IgD-negative memory B cell (primary cell): ENCODE measurements at regions not wholly inside any gene's neighbourhood (a gene's known extent, or its start where the extent isn't known, plus 50 kb on each side); places are given as distances from the start of the nearest gene placed in this dataset.
"Not testable (repeated sequence)": the region's sequence is repeated elsewhere in the genome, so short reads cannot be mapped to it uniquely, and the experiment has no call there.

Source experiments
- H3K27ac Mint-ChIP-seq, 3 donors: one replicate each; pipeline ENCODE4 v1.8.0; 2020 to 2022; ENCODE audit warnings: mild to moderate bottlenecking in 3 of 3, mixed read lengths in 3 of 3, moderate library complexity in 1 of 3
- H3K27me3 Mint-ChIP-seq: one replicate; pipeline ENCODE4 v1.8.0; 2021; ENCODE audit warnings: mixed read lengths
- H3K36me3 Mint-ChIP-seq: one replicate; pipeline ENCODE4 v1.8.0; 2020; ENCODE audit warnings: mild to moderate bottlenecking, mixed read lengths
- H3K4me1 Mint-ChIP-seq, 3 donors: one replicate each; pipeline ENCODE4 v1.8.0; 2020 to 2022; ENCODE audit warnings: mixed read lengths in 3 of 3, mild to moderate bottlenecking in 1 of 3
- H3K4me3 Mint-ChIP-seq, 4 donors: one replicate each; pipeline ENCODE4 v1.8.0; 2020 to 2022; ENCODE audit warnings: mild to moderate bottlenecking in 4 of 4, mixed read lengths in 4 of 4, moderate library complexity in 3 of 4
- H3K9me3 Mint-ChIP-seq, 3 donors: one replicate each; pipeline ENCODE4 v1.8.0; 2020 to 2021; ENCODE audit warnings: mixed read lengths in 3 of 3, mild to moderate bottlenecking in 1 of 3

DNA sequence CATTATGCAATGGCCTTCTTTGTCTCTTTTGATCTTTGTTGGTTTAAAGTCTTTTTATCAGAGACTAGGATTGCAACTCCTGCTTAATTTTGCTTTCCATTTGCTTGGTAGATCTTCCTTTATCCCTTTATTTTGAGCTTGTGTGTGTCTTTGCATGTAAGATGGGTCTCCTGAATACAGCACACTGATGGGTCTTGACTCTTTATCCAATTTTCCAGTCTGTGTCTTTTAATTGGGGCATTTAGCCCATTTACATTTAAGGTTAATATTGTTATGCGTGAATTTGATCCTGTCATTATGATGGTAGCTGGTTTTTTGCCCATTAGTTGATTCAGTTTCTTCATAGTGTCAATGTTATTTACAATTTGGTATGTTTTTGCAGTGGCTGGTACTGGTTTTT lies 56.9 kb upstream of the TBX18 start:
- H3K27ac Mint-ChIP-seq, H3K4me1 Mint-ChIP-seq, H3K4me3 Mint-ChIP-seq, H3K9me3 Mint-ChIP-seq, H3K27me3 Mint-ChIP-seq, H3K36me3 Mint-ChIP-seq: not testable (repeated sequence)

DNA sequence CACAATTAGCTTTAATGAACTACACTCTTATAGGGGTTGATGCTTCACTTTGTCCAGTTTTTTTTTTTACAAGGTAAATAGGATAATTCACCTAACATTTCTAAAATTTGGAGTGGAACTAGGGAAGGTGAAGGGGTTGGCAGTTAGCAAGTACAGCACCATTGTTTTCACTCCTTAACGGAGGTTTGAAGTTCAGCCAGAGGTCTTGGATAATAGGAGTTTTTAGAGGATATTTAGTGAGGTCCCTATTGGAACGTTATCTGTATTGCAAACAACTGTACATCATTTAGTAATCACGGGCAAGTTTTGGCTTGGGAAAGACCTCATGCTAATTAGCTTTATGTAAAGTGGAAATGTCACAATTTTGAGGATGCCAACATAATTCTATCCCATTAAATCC lies 52.3 kb upstream of the TBX18 start:
- H3K9me3 Mint-ChIP-seq: peaks cover 0 to 4% (median 0%) of the 10 kb centered on the region in 3 donors
- no peaks in the 10 kb centered on the region for H3K4me1 Mint-ChIP-seq
- H3K27ac Mint-ChIP-seq: no peak overlapping the region
- H3K4me3 Mint-ChIP-seq: no peak overlapping the region
- no peaks in the 10 kb centered on the region for H3K27me3 Mint-ChIP-seq
- no peaks in the 10 kb centered on the region for H3K36me3 Mint-ChIP-seq

DNA sequence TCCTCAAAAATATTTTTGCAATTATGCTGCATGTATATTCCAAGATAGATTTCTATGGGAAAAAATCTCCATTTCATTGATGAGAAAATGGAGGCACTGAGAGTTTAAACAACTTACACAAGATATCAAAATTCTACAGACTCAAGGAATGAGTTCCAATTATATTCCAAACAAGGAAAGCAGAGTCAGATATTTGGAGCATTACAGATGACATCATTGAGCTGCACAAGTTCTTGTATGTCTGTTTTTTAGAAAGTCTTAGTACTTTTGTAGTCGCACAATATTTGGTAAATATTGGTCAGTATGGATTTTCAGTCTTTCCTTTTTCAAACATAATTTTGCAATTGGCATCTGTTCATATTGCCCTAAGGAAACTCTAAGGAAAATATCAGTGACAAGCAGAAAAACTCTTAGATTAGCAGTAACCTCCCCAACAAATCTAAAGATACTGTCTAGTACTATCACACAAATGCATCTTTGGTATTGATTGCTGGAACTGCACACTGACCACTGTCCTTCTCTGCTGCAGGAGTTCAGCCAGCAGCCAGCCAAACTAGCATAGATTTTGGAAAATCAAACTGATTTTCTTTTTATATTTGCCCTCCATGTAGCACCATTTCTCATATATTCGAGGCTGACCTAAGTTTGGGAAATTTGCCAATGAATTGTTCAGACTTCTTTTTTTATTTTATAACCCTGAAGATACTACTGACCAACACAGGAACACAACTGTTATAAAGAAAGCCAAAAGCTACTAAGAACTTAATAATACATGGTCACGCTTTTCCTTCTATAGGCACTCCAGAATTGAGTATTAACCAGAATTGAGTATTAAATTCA lies 51.7 kb upstream of the TBX18 start:
- Mint-ChIP-seq H3K4me1 (no peaks in the 10 kb centered on the region), H3K36me3 (no peaks in the 10 kb centered on the region), H3K27ac (no peak overlapping the region), H3K27me3 (no peaks in the 10 kb centered on the region), H3K4me3 (no peak overlapping the region), H3K9me3 (peaks cover 0 to 4% (median 2%) of the 10 kb centered on the region in 3 donors)
